H9 (cell line): ENCODE measurements at regions not wholly inside any gene's neighbourhood (a gene's known extent, or its start where the extent isn't known, plus 50 kb on each side); places are given as distances from the start of the nearest gene placed in this dataset.

Experiments
- DNase-seq: peaks from one replicate; pipeline ENCODE4 v3.0.0-alpha.2; 2017
- H2AFZ ChIP-seq: one replicate; pipeline ENCODE4 v1.6.1; 2013; ENCODE audit warnings: mild to moderate bottlenecking, low read length, control low read depth, moderate library complexity
- H2AK5ac ChIP-seq: 2 replicates; pipeline ENCODE4 v1.6.1; 2013; ENCODE audit warnings: low read length, control low read depth, mixed read lengths; ENCODE audit not compliant: insufficient read length
- H2BK120ac ChIP-seq: one replicate; pipeline ENCODE4 v1.6.1; 2013; ENCODE audit warnings: low read depth, mild to moderate bottlenecking, low read length, control low read depth, inconsistent platforms; ENCODE audit not compliant: poor library complexity, severe bottlenecking
- H2BK12ac ChIP-seq: 2 replicates; pipeline ENCODE4 v1.6.1; 2013; ENCODE audit warnings: low read length, control low read depth, mixed read lengths, low read depth; ENCODE audit not compliant: insufficient read length
- H2BK15ac ChIP-seq: 2 replicates; pipeline ENCODE4 v1.6.1; 2013; ENCODE audit warnings: low read depth, low read length, control low read depth
- H2BK20ac ChIP-seq: one replicate; pipeline ENCODE4 v1.6.1; 2013; ENCODE audit warnings: low read depth, mild to moderate bottlenecking, low read length, control low read depth, inconsistent platforms; ENCODE audit not compliant: poor library complexity, severe bottlenecking
- H2BK5ac ChIP-seq: 2 replicates; pipeline ENCODE4 v1.6.1; 2013; ENCODE audit warnings: low read length, control low read depth, mixed read lengths; ENCODE audit not compliant: insufficient read length
- H3K14ac ChIP-seq: 2 replicates; pipeline ENCODE4 v1.6.1; 2013; ENCODE audit warnings: low read length, control low read depth; ENCODE audit not compliant: insufficient read depth
- H3K18ac ChIP-seq: 2 replicates; pipeline ENCODE4 v1.6.1; 2013; ENCODE audit warnings: low read depth, mild to moderate bottlenecking, mixed read lengths, low read length, control low read depth; ENCODE audit not compliant: insufficient read length
- H3K23ac ChIP-seq: 2 replicates; pipeline ENCODE4 v1.6.1; 2013; ENCODE audit warnings: low read length, control low read depth, mixed read lengths, low read depth; ENCODE audit not compliant: insufficient read length
- H3K23me2 ChIP-seq: 2 replicates; pipeline ENCODE4 v1.6.1; 2013; ENCODE audit warnings: low read depth, mild to moderate bottlenecking, mixed read lengths, low read length, control low read depth; ENCODE audit not compliant: insufficient read length, poor library complexity, severe bottlenecking
- H3K27ac ChIP-seq: 2 replicates; pipeline ENCODE4 v1.5.1; 2013; ENCODE audit warnings: low read length, control low read depth, mixed read lengths, low read depth; ENCODE audit not compliant: insufficient read length
- H3K27me3 ChIP-seq: 2 replicates; pipeline ENCODE4 v1.6.1; 2013; ENCODE audit warnings: low read length, control low read depth, inconsistent platforms; ENCODE audit not compliant: insufficient read depth
- H3K4ac ChIP-seq: 2 replicates; pipeline ENCODE4 v1.6.1; 2013; ENCODE audit warnings: low read depth, mild to moderate bottlenecking, control low read depth, inconsistent platforms, low read length, moderate library complexity
- H3K4me1 ChIP-seq: 2 replicates; pipeline ENCODE4 v1.6.1; 2013; ENCODE audit warnings: low read length, control low read depth, inconsistent platforms; ENCODE audit not compliant: insufficient read depth
- H3K4me2 ChIP-seq: 2 replicates; pipeline ENCODE4 v1.6.1; 2013; ENCODE audit warnings: low read length, control low read depth, mixed read lengths; ENCODE audit not compliant: insufficient read length, insufficient read depth
- H3K56ac ChIP-seq: 2 replicates; pipeline ENCODE4 v1.6.1; 2013; ENCODE audit warnings: low read depth, mild to moderate bottlenecking, mixed read lengths, low read length, control low read depth; ENCODE audit not compliant: insufficient read length
- H3K79me1 ChIP-seq: 2 replicates; pipeline ENCODE4 v1.6.1; 2013; ENCODE audit warnings: low read depth, mild to moderate bottlenecking, moderate library complexity, low read length, control low read depth, inconsistent platforms; ENCODE audit not compliant: insufficient read depth, poor library complexity, severe bottlenecking
- H3K79me2 ChIP-seq: 2 replicates; pipeline ENCODE4 v1.6.1; 2013; ENCODE audit warnings: low read length, control low read depth, inconsistent platforms; ENCODE audit not compliant: insufficient read depth
- H3K9ac ChIP-seq: 2 replicates; pipeline ENCODE4 v1.6.1; 2013; ENCODE audit warnings: low read length, control low read depth, mixed read lengths; ENCODE audit not compliant: insufficient read length; ENCODE audit errors: extremely low read depth
- H3K9me3 ChIP-seq: one replicate; pipeline ENCODE4 v1.6.1; 2013; ENCODE audit warnings: low read depth, low read length, inconsistent platforms; ENCODE audit not compliant: control insufficient read depth
- H3T11ph ChIP-seq: one replicate; pipeline ENCODE4 v1.6.1; 2013; ENCODE audit warnings: mild to moderate bottlenecking, low read length, control low read depth, inconsistent platforms
- H4K20me1 ChIP-seq: one replicate; pipeline ENCODE4 v1.6.1; 2013; ENCODE audit not compliant: control insufficient read depth, insufficient read length, insufficient read depth
- H4K5ac ChIP-seq: 2 replicates; pipeline ENCODE4 v1.6.1; 2013; ENCODE audit warnings: low read depth, mild to moderate bottlenecking, mixed read lengths, low read length, control low read depth; ENCODE audit not compliant: insufficient read length
- H4K8ac ChIP-seq: replicated peaks from 2 replicates; pipeline ENCODE4 v1.6.1; 2013; ENCODE audit warnings: low read length, control low read depth, mixed read lengths, low read depth; ENCODE audit not compliant: insufficient read length
- H4K91ac ChIP-seq: 2 replicates; pipeline ENCODE4 v1.6.1; 2013; ENCODE audit warnings: low read depth, mild to moderate bottlenecking, moderate library complexity, mixed read lengths, low read length, control low read depth; ENCODE audit not compliant: insufficient read length
- H3K27ac Mint-ChIP-seq, 3 experiments: 2 replicates in 2 of 3; 3 replicates in 1 of 3; pipeline ENCODE4 v1.8.0; 2020 to 2021; ENCODE audit warnings: mixed read lengths in 3 of 3, mild to moderate bottlenecking in 1 of 3, moderate library complexity in 1 of 3
- H3K27me3 Mint-ChIP-seq: 2 replicates; pipeline ENCODE4 v1.8.0; 2021; ENCODE audit warnings: low read depth, mild to moderate bottlenecking, moderate library complexity, mixed read lengths
- H3K36me3 Mint-ChIP-seq, 3 experiments: 2 replicates in 2 of 3; 3 replicates in 1 of 3; pipeline ENCODE4 v1.8.0; 2020 to 2021; ENCODE audit warnings: low read depth in 3 of 3, mixed read lengths in 3 of 3; ENCODE audit not compliant: insufficient read depth in 1 of 3
- H3K4me1 Mint-ChIP-seq, 2 experiments: 2 replicates each; pipeline ENCODE4 v1.8.0; 2020; ENCODE audit warnings: mixed read lengths in 2 of 2
- H3K4me3 Mint-ChIP-seq, 2 experiments: 2 replicates in 1 of 2; 3 replicates in 1 of 2; pipeline ENCODE4 v1.8.0; 2020 to 2021; ENCODE audit warnings: mild to moderate bottlenecking in 2 of 2, mixed read lengths in 2 of 2, moderate library complexity in 1 of 2
- H3K9me3 Mint-ChIP-seq, 2 experiments: 2 replicates in 1 of 2; 3 replicates in 1 of 2; pipeline ENCODE4 v1.8.0; 2020; ENCODE audit warnings: mild to moderate bottlenecking in 2 of 2, mixed read lengths in 2 of 2, moderate library complexity in 1 of 2
- WGBS: extraction: QIAGEN DNeasy Blood & Tissue Kit; methylation state at CpG from one replicate; pipeline ENCODE4 v1.1.7; 2013; ENCODE audit warnings: missing lambda C conversion rate, low lambda C conversion rate, mixed read lengths; ENCODE audit not compliant: insufficient read length; ENCODE audit errors: extremely low coverage; 5-methylcytosine and 5-hydroxymethylcytosine counted together
- TF ChIP-seq, protein P1 (sequence below): fragments of 200-600 bp; sonication (generic); conservative IDR thresholded peaks from 3 replicates; pipeline ENCODE4 v1.8.0; 2021; ENCODE audit warnings: antibody characterized with exemption, mild to moderate bottlenecking

DNA sequence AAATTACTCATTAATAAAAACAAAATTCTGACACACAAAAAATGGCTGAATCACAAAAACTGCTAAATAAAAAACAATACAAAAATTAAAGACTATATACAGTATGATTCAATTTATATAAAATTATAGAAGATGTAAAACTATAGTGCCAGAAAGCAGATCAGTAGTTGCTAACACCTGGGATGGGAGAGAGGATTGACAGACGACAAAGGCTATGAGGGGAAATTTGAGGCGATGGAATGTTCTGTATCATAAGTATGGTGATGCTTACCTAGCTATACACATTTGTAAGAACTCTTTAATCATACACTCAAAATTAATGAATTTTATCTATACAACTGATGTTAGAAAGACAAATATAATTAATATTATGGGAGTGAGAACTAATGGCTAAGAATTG is 247.9 kb upstream of the GJE1 start:
- Histone ChIP-seq H3K23me2 (no peaks in the 10 kb centered on the region), H2BK12ac (no peak overlapping the region), H4K5ac (no peak overlapping the region), H4K91ac (no peak overlapping the region), H3K27ac (no peak overlapping the region), H3K4ac (no peak overlapping the region), H3K4me2 (no peak overlapping the region), H4K8ac (no peak overlapping the region), H3K4me1 (no peaks in the 10 kb centered on the region), H3K23ac (no peak overlapping the region), H3K18ac (no peak overlapping the region), H2BK15ac (no peak overlapping the region), H3K56ac (no peak overlapping the region), H2AK5ac (no peak overlapping the region), H3K14ac (no peak overlapping the region), H3T11ph (no peak overlapping the region), H3K79me2 (no peaks in the 10 kb centered on the region), H3K9me3 (no peaks in the 10 kb centered on the region), H3K27me3 (no peaks in the 10 kb centered on the region), H2BK20ac (no peak overlapping the region), H3K79me1 (no peaks in the 10 kb centered on the region), H2BK5ac (no peak overlapping the region), H2BK120ac (no peak overlapping the region), H4K20me1 (no peaks in the 10 kb centered on the region), H3K9ac (no peak overlapping the region), H2AFZ (no peak overlapping the region)
- WGBS, result no CpG with 5 or more reads among the region's 2 CpGs
- H3K27me3 Mint-ChIP-seq, result no peaks in the 10 kb centered on the region
- H3K36me3 Mint-ChIP-seq, result peaks cover 17 to 48% (median 32%) of the 10 kb centered on the region in 3 experiments
- H3K27ac Mint-ChIP-seq, result no peak overlapping the region
- peaks cover 35 to 42% of the 10 kb centered on the region in 2 experiments for H3K9me3 Mint-ChIP-seq
- DNase-seq, result no peak
- no peaks in the 10 kb centered on the region for H3K4me1 Mint-ChIP-seq
- H3K4me3 Mint-ChIP-seq, result no peak overlapping the region
- TF ChIP-seq, protein P1, sequence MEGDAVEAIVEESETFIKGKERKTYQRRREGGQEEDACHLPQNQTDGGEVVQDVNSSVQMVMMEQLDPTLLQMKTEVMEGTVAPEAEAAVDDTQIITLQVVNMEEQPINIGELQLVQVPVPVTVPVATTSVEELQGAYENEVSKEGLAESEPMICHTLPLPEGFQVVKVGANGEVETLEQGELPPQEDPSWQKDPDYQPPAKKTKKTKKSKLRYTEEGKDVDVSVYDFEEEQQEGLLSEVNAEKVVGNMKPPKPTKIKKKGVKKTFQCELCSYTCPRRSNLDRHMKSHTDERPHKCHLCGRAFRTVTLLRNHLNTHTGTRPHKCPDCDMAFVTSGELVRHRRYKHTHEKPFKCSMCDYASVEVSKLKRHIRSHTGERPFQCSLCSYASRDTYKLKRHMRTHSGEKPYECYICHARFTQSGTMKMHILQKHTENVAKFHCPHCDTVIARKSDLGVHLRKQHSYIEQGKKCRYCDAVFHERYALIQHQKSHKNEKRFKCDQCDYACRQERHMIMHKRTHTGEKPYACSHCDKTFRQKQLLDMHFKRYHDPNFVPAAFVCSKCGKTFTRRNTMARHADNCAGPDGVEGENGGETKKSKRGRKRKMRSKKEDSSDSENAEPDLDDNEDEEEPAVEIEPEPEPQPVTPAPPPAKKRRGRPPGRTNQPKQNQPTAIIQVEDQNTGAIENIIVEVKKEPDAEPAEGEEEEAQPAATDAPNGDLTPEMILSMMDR, result no peak
